GM12891 (cell line): ENCODE measurements at regions not wholly inside any gene's neighbourhood (a gene's known extent, or its start where the extent isn't known, plus 50 kb on each side); places are given as distances from the start of the nearest gene placed in this dataset.

Source experiments
- POLR2A ChIP-seq: IDR thresholded peaks from 2 replicates; pipeline ENCODE4 v1.6.1; 2011; ENCODE audit warnings: low read depth, low read length, control low read depth
- POLR2AphosphoS5 ChIP-seq: IDR thresholded peaks from 2 replicates; pipeline ENCODE4 v1.6.1; 2011; ENCODE audit warnings: low read depth, low read length, control low read depth
- SPI1 ChIP-seq: IDR thresholded peaks from 2 replicates; pipeline ENCODE4 v1.6.1; 2011; ENCODE audit warnings: low read depth, low read length, control low read depth
- TAF1 ChIP-seq: IDR thresholded peaks from 2 replicates; pipeline ENCODE4 v1.6.1; 2011; ENCODE audit warnings: low read depth, low read length, control low read depth

DNA sequence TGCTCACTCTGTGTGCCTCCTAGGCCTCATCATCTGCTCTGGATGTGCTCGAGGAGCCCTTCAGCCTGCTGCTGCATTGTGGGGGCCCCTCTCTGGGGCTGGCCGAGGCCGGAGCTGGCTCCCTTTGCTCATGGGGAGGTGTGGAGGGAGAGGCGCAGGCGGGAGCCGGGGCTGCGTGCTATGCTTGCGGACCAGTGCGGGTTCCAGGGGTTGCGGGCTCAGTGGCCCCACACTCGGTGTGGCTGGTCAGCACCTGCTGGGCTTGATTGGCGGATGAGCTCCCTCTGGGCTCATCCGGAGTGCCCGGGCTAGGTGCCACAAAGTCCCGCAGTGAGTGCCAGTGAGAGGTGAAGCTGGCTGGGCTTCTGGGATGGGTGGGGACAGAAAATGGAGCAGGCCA is 264.2 kb downstream of the SI start:
- no peak for TF ChIP-seq TAF1
- TF ChIP-seq POLR2AphosphoS5, result no peak
- TF ChIP-seq POLR2A, result no peak
- no peak for TF ChIP-seq SPI1
